GM12878 (cell line): ENCODE measurements at regions not wholly inside any gene's neighbourhood (a gene's known extent, or its start where the extent isn't known, plus 50 kb on each side); places are given as distances from the start of the nearest gene placed in this dataset.

Experiments
- CBX5 ChIP-seq: sonication (generic); IDR thresholded peaks from 2 replicates; pipeline ENCODE4 v1.6.1; 2016; ENCODE audit warnings: low read depth, moderate library complexity, mild to moderate bottlenecking, inconsistent platforms
- CHD2 ChIP-seq: IDR thresholded peaks from 2 replicates; pipeline ENCODE4 v1.6.1; 2011; ENCODE audit warnings: low read depth, low read length, improper control_type of control experiment, borderline replicate concordance
- CTCF ChIP-seq, 3 experiments: IDR thresholded peaks in 2 of 3; conservative IDR thresholded peaks in 1 of 3; 2 replicates each; pipeline ENCODE4 v1.5.1; 2011; ENCODE audit warnings: low read depth in 3 of 3, low read length in 3 of 3, mild to moderate bottlenecking in 3 of 3, control low read depth in 2 of 3, moderate library complexity in 2 of 3, inconsistent platforms in 1 of 3, mixed read lengths in 1 of 3; ENCODE audit not compliant: control insufficient read depth in 2 of 3, insufficient read depth in 1 of 3; ENCODE audit errors: extremely low read depth in 1 of 3
- EED ChIP-seq: sonication (generic); IDR thresholded peaks from 2 replicates; pipeline ENCODE4 v1.6.1; 2016; ENCODE audit warnings: antibody characterized with exemption, low read depth
- ESRRA ChIP-seq: IDR thresholded peaks from 2 replicates; pipeline ENCODE4 v1.6.1; 2012; ENCODE audit warnings: mild to moderate bottlenecking, low read length, improper control_type of control experiment
- HDAC2 ChIP-seq: fragments of 200-600 bp; sonication (generic); IDR thresholded peaks from 2 replicates; pipeline ENCODE4 v1.6.1; 2017
- JUND ChIP-seq: IDR thresholded peaks from 2 replicates; pipeline ENCODE4 v1.6.1; 2012; ENCODE audit warnings: low read depth, mild to moderate bottlenecking, low read length, improper control_type of control experiment, moderate library complexity
- MXI1 ChIP-seq: fragments of 150-350 bp; IDR thresholded peaks from 2 replicates; pipeline ENCODE4 v1.6.1; 2011; ENCODE audit warnings: low read depth, mild to moderate bottlenecking, inconsistent platforms, low read length, improper control_type of control experiment
- POLR2A ChIP-seq: IDR thresholded peaks from 2 replicates; pipeline ENCODE4 v1.6.1; 2011; ENCODE audit warnings: low read depth, mild to moderate bottlenecking, low read length
- SMC3 ChIP-seq: IDR thresholded peaks from 2 replicates; pipeline ENCODE4 v1.6.1; 2011; ENCODE audit warnings: low read length, improper control_type of control experiment, borderline replicate concordance
- SP1 ChIP-seq: IDR thresholded peaks from one replicate; pipeline ENCODE4 v1.6.1; 2011; ENCODE audit warnings: low read depth, low read length
- ZNF274 ChIP-seq: IDR thresholded peaks from one replicate; pipeline ENCODE4 v1.8.0; 2011; ENCODE audit not compliant: insufficient read length, insufficient read depth
- TF ChIP-seq, protein P1 (sequence below): IDR thresholded peaks from 2 replicates; pipeline ENCODE4 v1.6.1; 2012; ENCODE audit warnings: low read depth, low read length, improper control_type of control experiment
- TF ChIP-seq, protein P2 (sequence below): fragments of 450-650 bp; IDR thresholded peaks from 2 replicates; pipeline ENCODE4 v1.6.1; 2017; ENCODE audit warnings: mild to moderate bottlenecking, low read depth, inconsistent platforms; ENCODE audit not compliant: poor library complexity, severe bottlenecking

DNA sequence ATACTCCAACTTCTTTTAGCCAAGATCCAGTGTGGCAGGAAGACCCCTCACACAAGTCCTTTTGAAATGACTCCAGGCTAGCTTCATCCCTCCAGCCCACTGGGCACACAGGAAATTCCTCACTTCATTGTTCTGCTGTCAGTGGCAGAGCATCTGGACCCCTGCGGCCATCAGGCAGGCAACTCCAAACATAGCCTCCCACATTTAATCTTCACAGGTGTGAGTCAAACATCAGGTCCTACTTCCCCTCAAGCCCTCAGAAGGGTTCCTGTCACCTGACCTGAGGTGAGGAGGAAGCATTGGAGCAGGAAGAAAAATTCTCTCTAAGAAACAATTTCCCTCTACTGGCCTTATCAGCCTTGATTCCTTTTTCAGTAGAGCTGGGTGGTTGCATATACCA is 51.1 kb upstream of the C1GALT1 start:
- TF ChIP-seq POLR2A: no peak
- no peak for TF ChIP-seq JUND
- TF ChIP-seq CTCF (IDR thresholded peaks at IDR 0.05 in 2 of 3, conservative IDR thresholded peaks at IDR 0.05 in 1 of 3; ENCODE audit: control insufficient read depth in 2 of 3, extremely low read depth in 1 of 3, insufficient read depth in 1 of 3, low read depth in 3 of 3, low read length in 3 of 3): no peak
- no peak for TF ChIP-seq SMC3
- TF ChIP-seq, protein P1, sequence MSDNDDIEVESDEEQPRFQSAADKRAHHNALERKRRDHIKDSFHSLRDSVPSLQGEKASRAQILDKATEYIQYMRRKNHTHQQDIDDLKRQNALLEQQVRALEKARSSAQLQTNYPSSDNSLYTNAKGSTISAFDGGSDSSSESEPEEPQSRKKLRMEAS: no peak
- no peak for TF ChIP-seq MXI1
- TF ChIP-seq CHD2: no peak
- TF ChIP-seq ZNF274: no peak
- no peak for TF ChIP-seq SP1
- no peak for TF ChIP-seq ESRRA
- no peak for TF ChIP-seq CBX5
- no peak for TF ChIP-seq EED
- TF ChIP-seq HDAC2: no peak
- TF ChIP-seq, protein P2, sequence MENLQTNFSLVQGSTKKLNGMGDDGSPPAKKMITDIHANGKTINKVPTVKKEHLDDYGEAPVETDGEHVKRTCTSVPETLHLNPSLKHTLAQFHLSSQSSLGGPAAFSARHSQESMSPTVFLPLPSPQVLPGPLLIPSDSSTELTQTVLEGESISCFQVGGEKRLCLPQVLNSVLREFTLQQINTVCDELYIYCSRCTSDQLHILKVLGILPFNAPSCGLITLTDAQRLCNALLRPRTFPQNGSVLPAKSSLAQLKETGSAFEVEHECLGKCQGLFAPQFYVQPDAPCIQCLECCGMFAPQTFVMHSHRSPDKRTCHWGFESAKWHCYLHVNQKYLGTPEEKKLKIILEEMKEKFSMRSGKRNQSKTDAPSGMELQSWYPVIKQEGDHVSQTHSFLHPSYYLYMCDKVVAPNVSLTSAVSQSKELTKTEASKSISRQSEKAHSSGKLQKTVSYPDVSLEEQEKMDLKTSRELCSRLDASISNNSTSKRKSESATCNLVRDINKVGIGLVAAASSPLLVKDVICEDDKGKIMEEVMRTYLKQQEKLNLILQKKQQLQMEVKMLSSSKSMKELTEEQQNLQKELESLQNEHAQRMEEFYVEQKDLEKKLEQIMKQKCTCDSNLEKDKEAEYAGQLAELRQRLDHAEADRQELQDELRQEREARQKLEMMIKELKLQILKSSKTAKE: no peak
